Lower lobe of right lung (tissue), 2 donors: ENCODE measurements at regions not wholly inside any gene's neighbourhood (a gene's known extent, or its start where the extent isn't known, plus 50 kb on each side); places are given as distances from the start of the nearest gene placed in this dataset.

Experiments
- ATAC-seq, 2 donors: fragments of 200-7000 bp; cut with Tn5 transposase; one replicate each; pipeline ENCODE4 v1.9.1; 2020 to 2022; ENCODE audit warnings: mild to moderate bottlenecking in 2 of 2, moderate library complexity in 2 of 2
- DNase-seq: peaks from one replicate; pipeline ENCODE4 v3.0.0-alpha.2; 2020
- H3K27ac ChIP-seq: fragments of 200-600 bp; one replicate; pipeline ENCODE4 v1.8.0; 2022
- H3K27me3 ChIP-seq: fragments of 200-600 bp; one replicate; pipeline ENCODE4 v1.8.0; 2022; ENCODE audit warnings: low read depth
- H3K36me3 ChIP-seq: fragments of 200-600 bp; one replicate; pipeline ENCODE4 v1.8.0; 2022; ENCODE audit warnings: mild to moderate bottlenecking
- H3K4me1 ChIP-seq: fragments of 200-600 bp; one replicate; pipeline ENCODE4 v1.8.0; 2022
- H3K4me3 ChIP-seq: fragments of 200-600 bp; one replicate; pipeline ENCODE4 v1.8.0; 2022; ENCODE audit warnings: mild to moderate bottlenecking
- H3K9me3 ChIP-seq: fragments of 200-600 bp; one replicate; pipeline ENCODE4 v1.8.0; 2022
- intact Hi-C: fragments of 100-400 bp; cut with DNase I; formaldehyde crosslinking; loops from one replicate; pipeline ENCODE4 v1.11.0; 2022
- TF ChIP-seq, protein P1 (sequence below): fragments of 200-600 bp; IDR thresholded peaks from one replicate; pipeline ENCODE4 v1.8.0; 2022; ENCODE audit warnings: antibody characterized with exemption, mild to moderate bottlenecking
- donor health status: DM: no; HTN: yes; CAD: no; lungs with severe emphysema.

DNA sequence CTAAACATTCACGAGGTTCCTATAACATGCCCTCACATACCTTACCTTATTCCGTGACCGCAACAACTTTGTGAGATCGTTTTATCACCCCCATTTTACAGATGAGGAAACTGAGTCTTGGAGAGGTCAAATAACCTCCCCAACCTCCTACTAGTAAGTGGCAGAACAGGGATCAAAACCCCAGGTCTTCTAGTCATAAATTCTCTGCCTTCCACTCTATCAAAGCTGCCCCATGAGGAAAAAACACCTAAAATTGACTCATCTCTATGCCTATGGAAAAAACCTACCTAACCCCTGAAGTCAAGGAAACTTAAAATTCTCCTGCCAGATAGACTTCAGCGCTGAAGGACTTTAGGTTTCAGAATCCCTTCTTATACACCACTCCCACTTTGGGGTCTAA lies 69.5 kb upstream of the ERRFI1 start:
- peaks cover 49% of the 10 kb centered on the region for H3K4me1 ChIP-seq
- H3K36me3 ChIP-seq, result no peaks in the 10 kb centered on the region
- no peak for DNase-seq
- no peaks in the 10 kb centered on the region for H3K9me3 ChIP-seq
- intact Hi-C loops, result no loop called here
- peak overlapping the region; percentile 69 for H3K27ac ChIP-seq
- H3K4me3 ChIP-seq, result no peak overlapping the region
- H3K27me3 ChIP-seq, result no peaks in the 10 kb centered on the region
- no peak for ATAC-seq
- TF ChIP-seq, protein P1, sequence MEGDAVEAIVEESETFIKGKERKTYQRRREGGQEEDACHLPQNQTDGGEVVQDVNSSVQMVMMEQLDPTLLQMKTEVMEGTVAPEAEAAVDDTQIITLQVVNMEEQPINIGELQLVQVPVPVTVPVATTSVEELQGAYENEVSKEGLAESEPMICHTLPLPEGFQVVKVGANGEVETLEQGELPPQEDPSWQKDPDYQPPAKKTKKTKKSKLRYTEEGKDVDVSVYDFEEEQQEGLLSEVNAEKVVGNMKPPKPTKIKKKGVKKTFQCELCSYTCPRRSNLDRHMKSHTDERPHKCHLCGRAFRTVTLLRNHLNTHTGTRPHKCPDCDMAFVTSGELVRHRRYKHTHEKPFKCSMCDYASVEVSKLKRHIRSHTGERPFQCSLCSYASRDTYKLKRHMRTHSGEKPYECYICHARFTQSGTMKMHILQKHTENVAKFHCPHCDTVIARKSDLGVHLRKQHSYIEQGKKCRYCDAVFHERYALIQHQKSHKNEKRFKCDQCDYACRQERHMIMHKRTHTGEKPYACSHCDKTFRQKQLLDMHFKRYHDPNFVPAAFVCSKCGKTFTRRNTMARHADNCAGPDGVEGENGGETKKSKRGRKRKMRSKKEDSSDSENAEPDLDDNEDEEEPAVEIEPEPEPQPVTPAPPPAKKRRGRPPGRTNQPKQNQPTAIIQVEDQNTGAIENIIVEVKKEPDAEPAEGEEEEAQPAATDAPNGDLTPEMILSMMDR, result no peak

DNA sequence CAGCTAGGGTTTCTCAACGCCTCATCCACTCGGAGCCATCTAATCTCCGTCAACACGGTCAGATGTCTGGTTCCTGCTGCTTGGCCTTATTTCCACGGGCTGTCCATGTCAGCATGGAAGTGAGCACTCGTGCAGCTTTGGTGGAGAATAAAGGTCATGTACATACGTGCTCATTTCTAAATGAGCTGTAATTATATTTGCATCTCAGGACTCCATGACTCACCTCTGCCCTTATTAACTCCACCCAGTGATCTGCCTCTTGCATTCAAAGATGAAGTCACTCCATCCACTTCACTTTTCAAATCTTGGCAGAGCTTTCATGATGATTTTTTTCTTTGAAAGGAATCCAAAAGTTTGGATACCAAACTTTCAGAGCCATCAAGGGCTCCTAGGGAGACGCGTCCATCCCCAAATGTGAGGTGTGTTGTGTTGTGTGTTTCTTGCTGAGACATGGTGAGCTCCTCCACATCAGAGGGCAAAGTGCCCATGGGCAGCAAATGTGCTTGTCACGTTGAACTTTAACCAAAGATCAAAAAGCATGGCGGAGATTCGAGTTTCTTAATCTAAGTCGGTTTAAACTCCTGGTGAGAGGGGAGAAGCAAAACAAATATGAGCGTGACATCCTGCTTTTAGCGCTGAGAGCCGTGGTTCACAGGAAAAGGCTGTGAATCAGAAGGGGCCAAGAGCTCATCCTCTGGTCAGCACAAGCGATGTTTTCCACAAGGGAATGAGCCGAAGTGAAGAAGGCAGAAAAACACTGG lies 68.6 kb upstream of the ERRFI1 start:
- H3K36me3 ChIP-seq, result no peaks in the 10 kb centered on the region
- TF ChIP-seq, protein P1, result no peak
- H3K4me3 ChIP-seq, result no peak overlapping the region
- DNase-seq (no peak), ATAC-seq (peak; percentile 51 to 57)
- peak overlapping the region; percentile 69 for H3K27ac ChIP-seq
- intact Hi-C loops, result no loop called here
- no peaks in the 10 kb centered on the region for H3K9me3 ChIP-seq
- H3K27me3 ChIP-seq, result no peaks in the 10 kb centered on the region
- H3K4me1 ChIP-seq, result peaks cover 52% of the 10 kb centered on the region

DNA sequence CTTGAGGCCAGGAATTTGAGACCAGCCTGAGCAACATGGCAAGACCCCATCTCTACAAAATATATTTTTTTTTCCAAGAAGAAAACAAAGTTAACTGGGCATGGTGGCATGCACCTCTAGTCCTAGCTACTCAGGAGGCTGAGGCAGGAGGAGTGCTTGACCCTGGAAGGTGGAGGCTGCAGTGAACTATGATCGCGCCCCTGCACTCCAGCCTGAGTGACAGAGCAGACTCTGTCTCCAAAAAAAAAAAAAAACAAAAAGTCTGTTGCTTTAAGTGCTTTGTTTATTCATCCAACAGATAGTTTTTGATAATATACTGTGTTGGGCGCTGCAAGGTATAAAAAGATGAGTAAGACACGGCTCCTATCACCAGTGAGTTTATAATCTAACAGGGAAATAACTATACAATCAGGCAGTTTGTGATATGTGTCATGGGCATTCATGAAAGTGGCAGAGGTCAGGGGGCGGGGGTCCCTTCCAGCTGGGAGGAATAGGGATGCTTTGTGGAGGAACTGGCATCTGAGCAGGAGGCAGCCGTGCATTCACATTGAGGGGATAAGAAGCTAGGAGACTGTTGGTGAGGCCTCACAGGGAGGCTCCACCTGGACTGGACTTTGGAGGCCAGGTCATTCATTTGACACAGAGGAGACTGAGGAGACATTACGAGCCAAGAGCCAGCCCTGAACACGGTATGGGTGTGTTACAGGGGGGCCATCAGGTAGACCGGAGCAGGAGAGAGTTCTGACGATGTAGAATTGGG lies 67.3 kb upstream of the ERRFI1 start:
- no peak for ATAC-seq
- H3K4me1 ChIP-seq, result peaks cover 52% of the 10 kb centered on the region
- TF ChIP-seq, protein P1, result no peak
- intact Hi-C loops, result no loop called here
- no peak overlapping the region for H3K27ac ChIP-seq
- no peaks in the 10 kb centered on the region for H3K27me3 ChIP-seq
- H3K4me3 ChIP-seq, result no peak overlapping the region
- no peaks in the 10 kb centered on the region for H3K9me3 ChIP-seq
- DNase-seq, result no peak
- no peaks in the 10 kb centered on the region for H3K36me3 ChIP-seq

DNA sequence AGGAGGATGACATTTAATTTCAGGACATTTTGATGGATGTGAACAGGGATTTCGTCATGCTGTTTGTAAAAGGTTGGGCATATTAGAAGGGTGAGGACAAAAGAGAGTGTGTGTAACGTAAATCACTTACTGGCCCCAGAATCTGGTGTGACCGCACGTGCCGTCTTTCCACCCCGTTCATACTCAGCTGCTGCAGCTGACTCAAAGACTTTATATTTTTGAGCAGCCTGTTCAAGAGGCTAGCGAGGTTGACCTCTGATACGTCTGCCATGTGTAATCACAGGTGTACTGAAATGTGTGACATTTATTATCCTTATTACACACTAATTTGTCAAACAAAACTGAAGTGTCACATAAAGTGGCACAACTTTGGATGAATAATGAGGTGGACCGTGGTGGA lies 66.5 kb upstream of the ERRFI1 start:
- Histone ChIP-seq H3K27ac (no peak overlapping the region), H3K27me3 (no peaks in the 10 kb centered on the region), H3K36me3 (no peaks in the 10 kb centered on the region), H3K4me1 (peaks cover 48% of the 10 kb centered on the region), H3K4me3 (no peak overlapping the region), H3K9me3 (no peaks in the 10 kb centered on the region)
- ATAC-seq (no peak), DNase-seq (no peak)
- TF ChIP-seq, protein P1, result no peak
- intact Hi-C loops, result no loop called here

DNA sequence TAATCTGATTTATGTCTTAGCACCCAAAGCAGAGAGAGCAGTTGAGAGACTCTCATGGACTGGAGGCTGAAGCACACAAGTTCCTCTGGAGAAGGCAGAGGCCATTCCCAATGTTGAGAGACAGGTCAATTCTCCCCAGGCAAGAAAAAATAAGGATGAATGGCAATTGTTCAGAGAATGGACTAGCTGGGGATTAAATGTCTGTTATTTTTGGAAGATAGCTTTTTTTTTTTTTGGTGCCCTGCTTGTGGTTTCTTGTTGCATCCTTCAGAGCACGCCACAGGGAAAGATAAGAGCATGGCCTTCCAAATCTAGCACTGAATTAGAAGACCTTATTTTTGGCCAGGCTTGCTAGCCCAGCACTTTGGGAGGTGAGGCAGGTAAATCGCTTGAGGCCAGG lies 65.6 kb upstream of the ERRFI1 start:
- H3K9me3 ChIP-seq, result no peaks in the 10 kb centered on the region
- H3K36me3 ChIP-seq, result no peaks in the 10 kb centered on the region
- TF ChIP-seq, protein P1, result no peak
- H3K27me3 ChIP-seq, result no peaks in the 10 kb centered on the region
- DNase-seq, result no peak
- H3K27ac ChIP-seq, result no peak overlapping the region
- intact Hi-C loops, result no loop called here
- ATAC-seq, result no peak
- H3K4me1 ChIP-seq, result peaks cover 38% of the 10 kb centered on the region
- no peak overlapping the region for H3K4me3 ChIP-seq
